Mesenchymal stem cell (in vitro differentiated cells and primary cell): ENCODE measurements at regions not wholly inside any gene's neighbourhood (a gene's known extent, or its start where the extent isn't known, plus 50 kb on each side); places are given as distances from the start of the nearest gene placed in this dataset.
A peak's percentile ranks its signal among the peaks of the same experiment; 100 is the strongest.

Experiments
- DNase-seq: peaks from one replicate; pipeline ENCODE4 v3.0.0-alpha.2; 2013
- H2AFZ ChIP-seq: one replicate; pipeline ENCODE4 v1.6.1; 2013; ENCODE audit warnings: low read depth, mild to moderate bottlenecking, control low read depth, inconsistent platforms, low read length, moderate library complexity
- H2AK5ac ChIP-seq: 2 replicates; pipeline ENCODE4 v1.6.1; 2013; ENCODE audit warnings: low read length, moderate library complexity, mild to moderate bottlenecking, inconsistent platforms; ENCODE audit not compliant: severe bottlenecking
- H2BK120ac ChIP-seq: one replicate; pipeline ENCODE4 v1.6.1; 2013; ENCODE audit warnings: low read depth, mild to moderate bottlenecking, inconsistent platforms, low read length, moderate library complexity
- H2BK12ac ChIP-seq, 2 experiments: one replicate each; pipeline ENCODE4 v1.6.1; 2013; ENCODE audit warnings: inconsistent platforms in 2 of 2, low read length in 2 of 2, mild to moderate bottlenecking in 2 of 2, moderate library complexity in 2 of 2, control low read depth in 1 of 2
- H2BK15ac ChIP-seq: one replicate; pipeline ENCODE4 v1.6.1; 2013; ENCODE audit warnings: mild to moderate bottlenecking, low read depth, inconsistent platforms; ENCODE audit not compliant: poor library complexity, severe bottlenecking
- H2BK5ac ChIP-seq: 2 replicates; pipeline ENCODE4 v1.6.1; 2013; ENCODE audit warnings: low read depth, mild to moderate bottlenecking, low read length, control low read depth, inconsistent platforms; ENCODE audit not compliant: poor library complexity, severe bottlenecking
- H3K14ac ChIP-seq, 2 experiments: one replicate each; pipeline ENCODE4 v1.6.1; 2013; ENCODE audit warnings: inconsistent platforms in 2 of 2, low read length in 2 of 2, control low read depth in 1 of 2, mild to moderate bottlenecking in 1 of 2, moderate library complexity in 1 of 2
- H3K18ac ChIP-seq, 2 experiments: one replicate each; pipeline ENCODE4 v1.6.1; 2013; ENCODE audit warnings: inconsistent platforms in 2 of 2, low read length in 2 of 2, control low read depth in 1 of 2, low read depth in 1 of 2, mild to moderate bottlenecking in 1 of 2
- H3K23ac ChIP-seq, 2 experiments: one replicate each; pipeline ENCODE4 v1.6.1; 2013; ENCODE audit warnings: inconsistent platforms in 2 of 2, low read length in 2 of 2, mild to moderate bottlenecking in 2 of 2, moderate library complexity in 2 of 2, control low read depth in 1 of 2
- H3K27ac ChIP-seq: 2 replicates; pipeline ENCODE4 v1.5.1; 2013; ENCODE audit warnings: mild to moderate bottlenecking, moderate library complexity, low read length, control low read depth, inconsistent platforms; ENCODE audit not compliant: poor library complexity, severe bottlenecking
- H3K27me3 ChIP-seq, 2 experiments: 2 replicates each; pipeline versions ENCODE4 v1.6.1 to v1.7.0; 2013; ENCODE audit warnings: low read length in 2 of 2, mild to moderate bottlenecking in 2 of 2, moderate library complexity in 2 of 2, control low read depth in 1 of 2, inconsistent platforms in 1 of 2; ENCODE audit not compliant: control insufficient read depth in 1 of 2, insufficient read depth in 1 of 2
- H3K36me3 ChIP-seq, 2 experiments: 2 replicates each; pipeline versions ENCODE4 v1.6.1 to v1.7.0; 2013; ENCODE audit warnings: low read length in 2 of 2, control low read depth in 1 of 2, inconsistent platforms in 1 of 2, low read depth in 1 of 2, mild to moderate bottlenecking in 1 of 2; ENCODE audit not compliant: insufficient read depth in 2 of 2, control insufficient read depth in 1 of 2
- H3K4ac ChIP-seq, 2 experiments: one replicate each; pipeline ENCODE4 v1.6.1; 2013; ENCODE audit warnings: inconsistent platforms in 2 of 2, low read length in 2 of 2, mild to moderate bottlenecking in 2 of 2, moderate library complexity in 2 of 2, control low read depth in 1 of 2, low read depth in 1 of 2
- H3K4me1 ChIP-seq: 2 replicates; pipeline ENCODE4 v1.6.1; 2013; ENCODE audit warnings: low read depth, low read length, control low read depth; ENCODE audit not compliant: control insufficient read depth, insufficient read depth
- H3K4me2 ChIP-seq: 2 replicates; pipeline ENCODE4 v1.6.1; 2013; ENCODE audit warnings: low read length, mild to moderate bottlenecking, inconsistent platforms; ENCODE audit not compliant: poor library complexity, severe bottlenecking
- H3K4me3 ChIP-seq, 2 experiments: 2 replicates each; pipeline versions ENCODE4 v1.5.1 to v1.7.0; 2013; ENCODE audit warnings: low read length in 2 of 2, mild to moderate bottlenecking in 2 of 2, control low read depth in 1 of 2, low read depth in 1 of 2; ENCODE audit not compliant: insufficient read depth in 1 of 2
- H3K79me1 ChIP-seq: replicated peaks from 2 replicates; pipeline ENCODE4 v1.6.1; 2013; ENCODE audit warnings: mild to moderate bottlenecking, control low read depth, low read length, inconsistent platforms; ENCODE audit not compliant: poor library complexity, severe bottlenecking
- H3K9ac ChIP-seq: 2 replicates; pipeline ENCODE4 v1.7.0; 2013; ENCODE audit warnings: mild to moderate bottlenecking, low read length, moderate library complexity
- H3K9me3 ChIP-seq: 2 replicates; pipeline ENCODE4 v1.7.0; 2013; ENCODE audit warnings: mild to moderate bottlenecking, low read length; ENCODE audit not compliant: control insufficient read depth
- H4K8ac ChIP-seq: one replicate; pipeline ENCODE4 v1.6.1; 2013; ENCODE audit warnings: inconsistent platforms, mild to moderate bottlenecking, low read length, moderate library complexity
- H4K91ac ChIP-seq: one replicate; pipeline ENCODE4 v1.6.1; 2013; ENCODE audit warnings: mild to moderate bottlenecking, low read length, inconsistent platforms
- WGBS: methylation state at CpG from one replicate; pipeline ENCODE4 v1.1.7; 2013; ENCODE audit warnings: mixed read lengths; 5-methylcytosine and 5-hydroxymethylcytosine counted together

DNA sequence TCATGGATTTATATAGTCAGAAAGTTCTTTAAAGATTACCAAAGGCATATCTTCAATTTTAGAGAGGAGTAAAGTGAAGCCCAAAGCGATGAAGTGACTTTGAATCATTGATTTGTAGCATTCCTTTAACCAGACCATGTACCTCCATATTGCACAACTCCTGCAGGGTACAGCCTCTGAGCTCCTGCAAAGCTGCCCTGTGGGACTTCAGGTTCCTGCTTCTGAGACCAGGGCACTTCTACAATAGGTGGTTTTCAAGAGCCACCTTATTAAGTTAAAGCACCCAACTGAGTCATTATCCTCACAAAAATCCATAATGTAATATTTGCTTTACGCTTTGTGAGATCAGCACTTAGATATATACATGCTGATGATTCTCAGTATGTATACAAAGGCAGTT is 270.7 kb upstream of the RGS17 start:
- Histone ChIP-seq H3K36me3 (no peaks in the 10 kb centered on the region), H3K79me1 (no peaks in the 10 kb centered on the region), H3K4me3 (no peak overlapping the region), H3K4me1 (no peaks in the 10 kb centered on the region), H2AFZ (no peak overlapping the region), H2BK5ac (no peak overlapping the region), H3K9me3 (peaks cover 5% of the 10 kb centered on the region), H2AK5ac (no peak overlapping the region), H2BK120ac (no peak overlapping the region), H4K8ac (no peak overlapping the region), H2BK12ac (no peak overlapping the region), H3K14ac (no peak overlapping the region), H4K91ac (no peak overlapping the region), H3K18ac (no peak overlapping the region), H3K27ac (no peak overlapping the region), H3K27me3 (no peaks in the 10 kb centered on the region), H3K9ac (no peak overlapping the region), H3K23ac (no peak overlapping the region), H3K4me2 (no peak overlapping the region), H3K4ac (no peak overlapping the region), H2BK15ac (no peak overlapping the region)
- peak; percentile 21 for DNase-seq
- 38% methylated on average over 1 of the region's 2 CpGs for WGBS

DNA sequence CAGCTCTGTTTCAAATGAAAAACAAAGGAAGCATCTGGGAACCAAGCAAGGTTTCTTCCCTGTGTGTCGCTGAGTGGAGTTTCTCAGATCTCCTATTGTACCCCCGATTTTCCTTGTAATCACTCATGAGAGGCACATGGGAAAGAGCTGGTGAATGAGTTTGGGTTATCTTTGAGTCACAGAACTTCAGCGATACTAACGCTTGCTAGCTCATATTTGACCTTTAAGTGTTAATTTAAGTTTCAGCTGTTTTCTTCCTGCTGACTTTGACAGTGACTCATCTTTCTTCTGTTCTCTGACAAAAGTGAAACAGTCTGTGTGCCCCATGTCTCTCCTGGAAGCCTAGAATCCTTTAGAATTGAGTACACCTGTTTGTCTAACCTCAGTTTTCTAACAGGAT is 261.1 kb upstream of the RGS17 start:
- Histone ChIP-seq H3K79me1 (no peaks in the 10 kb centered on the region), H2AK5ac (no peak overlapping the region), H3K27ac (no peak overlapping the region), H3K4me2 (no peak overlapping the region), H3K18ac (no peak overlapping the region), H4K8ac (no peak overlapping the region), H3K36me3 (no peaks in the 10 kb centered on the region), H3K9me3 (no peaks in the 10 kb centered on the region), H3K4me3 (no peak overlapping the region), H4K91ac (no peak overlapping the region), H2BK12ac (no peak overlapping the region), H2BK120ac (no peak overlapping the region), H2AFZ (no peak overlapping the region), H2BK15ac (no peak overlapping the region), H3K4me1 (no peaks in the 10 kb centered on the region), H3K27me3 (no peaks in the 10 kb centered on the region), H2BK5ac (no peak overlapping the region), H3K9ac (no peak overlapping the region), H3K14ac (no peak overlapping the region), H3K4ac (no peak overlapping the region), H3K23ac (no peak overlapping the region)
- DNase-seq: peak; percentile 35
- 69% methylated on average over 4 of the region's 4 CpGs for WGBS

- no peak overlapping the region for H3K18ac ChIP-seq
- H3K4me2 ChIP-seq: no peak overlapping the region
- 92% methylated on average over 1 of the region's 1 CpG for WGBS
- H3K27me3 ChIP-seq: no peaks in the 10 kb centered on the region
- no peaks in the 10 kb centered on the region for H3K79me1 ChIP-seq
- no peaks in the 10 kb centered on the region for H3K36me3 ChIP-seq
- H2BK5ac ChIP-seq: no peak overlapping the region
- H3K9me3 ChIP-seq: no peaks in the 10 kb centered on the region
- no peak overlapping the region for H2BK12ac ChIP-seq
- no peak overlapping the region for H3K4me3 ChIP-seq
- H2AFZ ChIP-seq: no peak overlapping the region
- H2BK15ac ChIP-seq: no peak overlapping the region
- H2BK120ac ChIP-seq: no peak overlapping the region
- no peak overlapping the region for H3K4ac ChIP-seq
- no peak overlapping the region for H2AK5ac ChIP-seq
- no peak overlapping the region for H4K91ac ChIP-seq
- H4K8ac ChIP-seq: no peak overlapping the region
- H3K14ac ChIP-seq: no peak overlapping the region
- H3K4me1 ChIP-seq: no peaks in the 10 kb centered on the region
- H3K27ac ChIP-seq: no peak overlapping the region
- no peak for DNase-seq
- no peak overlapping the region for H3K23ac ChIP-seq
- no peak overlapping the region for H3K9ac ChIP-seq
Observed at GRCh38 chr6:153373869-153374268, 242.8 kb upstream of the RGS17 start.

GRCh38 chr6:153368131-153368530 is 237.0 kb upstream of the RGS17 start:
- Histone ChIP-seq H3K4me2 (no peak overlapping the region), H2BK15ac (no peak overlapping the region), H3K23ac (no peak overlapping the region), H2BK5ac (no peak overlapping the region), H3K4me1 (no peaks in the 10 kb centered on the region), H4K91ac (no peak overlapping the region), H3K79me1 (no peaks in the 10 kb centered on the region), H3K4ac (no peak overlapping the region), H2AFZ (no peak overlapping the region), H3K18ac (no peak overlapping the region), H3K27ac (no peak overlapping the region), H2BK120ac (no peak overlapping the region), H3K4me3 (no peak overlapping the region), H3K14ac (no peak overlapping the region), H3K9ac (no peak overlapping the region), H2BK12ac (no peak overlapping the region), H4K8ac (no peak overlapping the region), H2AK5ac (no peak overlapping the region), H3K9me3 (peaks cover 4% of the 10 kb centered on the region), H3K27me3 (no peaks in the 10 kb centered on the region), H3K36me3 (no peaks in the 10 kb centered on the region)
- 92% methylated on average over 5 of the region's 5 CpGs for WGBS
- DNase-seq: no peak
